Stimulated activated CD4-positive, alpha-beta T cell treated with anti-CD3 and anti-CD28 coated beads, Interleukin-12 subunit alpha, Interleukin-12 subunit beta, amount 100 ng/mL, for 48 hours (primary cell): ENCODE measurements at regions not wholly inside any gene's neighbourhood (a gene's known extent, or its start where the extent isn't known, plus 50 kb on each side); places are given as distances from the start of the nearest gene placed in this dataset.

Source experiments
- DNase-seq, 3 donors: peaks; one replicate each; pipeline ENCODE4 v3.0.0-alpha.2; 2020; ENCODE audit warnings: low read depth in 2 of 3, low spot score in 1 of 3

DNA sequence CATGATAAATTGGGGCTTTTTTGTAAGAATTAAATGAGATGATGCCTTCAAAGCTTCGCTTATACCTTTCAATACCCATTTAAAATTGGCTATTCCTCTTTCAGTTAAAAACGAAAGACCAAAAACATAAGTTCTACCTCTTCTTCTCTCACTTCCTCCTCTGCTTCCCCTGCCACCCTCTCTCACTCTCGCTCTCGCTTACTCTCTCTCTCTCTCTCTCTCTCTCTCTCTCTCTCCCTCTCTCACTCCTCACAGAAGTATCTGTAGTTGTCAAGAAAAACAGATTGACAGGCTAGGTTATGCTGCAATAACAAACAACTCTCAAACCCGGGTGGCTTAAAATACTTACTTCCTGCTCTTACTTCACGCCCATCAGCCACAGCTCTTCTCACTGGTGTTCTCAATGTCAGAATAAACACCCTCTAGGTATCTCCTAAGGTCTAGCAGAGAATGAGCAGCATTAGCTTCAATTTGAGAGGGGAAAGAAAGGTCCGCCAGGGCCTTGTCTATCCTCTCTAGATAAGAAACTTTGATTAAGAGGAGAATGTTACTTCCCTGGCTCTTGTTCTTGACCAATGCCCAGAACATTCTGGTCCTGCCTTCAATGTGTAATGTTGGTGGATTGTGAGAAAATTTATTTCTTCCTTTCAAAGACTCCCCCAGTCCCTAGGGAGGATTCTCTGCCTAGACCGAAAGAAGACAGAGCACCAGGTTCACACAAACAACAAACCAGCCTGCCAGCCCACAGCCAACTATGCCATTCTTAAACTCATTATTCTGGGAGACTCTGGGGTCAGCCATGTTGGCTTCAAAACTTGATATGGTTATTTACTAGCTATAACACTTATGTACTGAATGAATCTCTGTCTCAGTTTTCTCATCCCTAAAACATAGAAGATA is 1028.7 kb downstream of the XPNPEP1 start:
- DNase-seq: no peak

DNA sequence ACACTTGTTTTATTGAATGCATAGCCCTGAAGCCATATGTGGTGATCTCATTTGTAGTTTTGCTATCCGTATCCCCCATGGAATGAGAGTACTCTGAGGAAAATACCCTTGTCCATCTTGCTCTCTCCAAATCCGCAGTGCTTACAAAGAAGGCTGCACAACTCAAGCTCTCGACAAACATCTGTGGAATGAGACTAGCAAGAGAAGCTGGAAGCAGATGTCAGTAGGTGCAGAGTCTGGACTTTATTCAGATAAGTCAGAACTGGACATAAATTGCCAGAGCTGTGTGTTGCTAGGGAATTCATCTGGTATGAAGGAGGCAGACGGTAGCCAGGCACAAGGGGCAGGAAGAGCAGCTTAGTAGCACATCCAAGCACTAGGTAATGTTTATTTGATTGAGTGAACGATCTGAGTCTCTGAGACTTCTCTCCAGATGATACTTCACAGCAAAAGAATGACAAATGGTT is 1046.2 kb downstream of the XPNPEP1 start:
- DNase-seq: no peak

DNA sequence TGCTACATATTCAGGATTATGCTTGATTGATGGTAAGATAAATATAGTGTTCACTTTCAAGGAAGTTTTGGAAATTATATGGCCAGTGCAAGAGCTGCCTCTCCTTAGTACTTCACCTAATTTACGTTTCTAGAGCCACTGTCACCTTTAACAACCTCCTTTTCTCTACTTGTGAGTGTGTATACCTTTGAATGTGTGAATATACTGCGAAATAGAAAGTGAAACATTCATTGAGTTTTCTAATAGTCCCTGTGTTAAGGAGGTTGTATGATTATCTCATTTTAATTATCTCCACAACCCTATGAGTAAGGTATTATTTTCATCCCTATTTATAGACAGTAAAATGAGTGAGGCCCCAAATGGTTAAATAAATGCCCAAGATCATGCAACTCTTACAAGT is 1050.5 kb downstream of the XPNPEP1 start:
- no peak for DNase-seq

GRCh38 chr10:108868881-108869280 is 1054.4 kb downstream of the XPNPEP1 start:
- no peak for DNase-seq

- no peak for DNase-seq
These were observed 1060.5 kb downstream of the XPNPEP1 start for GRCh38 chr10:108862676-108863350.

GRCh38 chr10:108861181-108861754 is 1062.0 kb downstream of the XPNPEP1 start:
- DNase-seq: no peak

- DNase-seq: no peak
These were observed 1071.1 kb downstream of the XPNPEP1 start for GRCh38 chr10:108852211-108852610.

GRCh38 chr10:108850138-108850854 is 1073.0 kb downstream of the XPNPEP1 start:
- DNase-seq: no peak

GRCh38 chr10:108849688-108850087 is 1073.6 kb downstream of the XPNPEP1 start:
- DNase-seq: no peak

GRCh38 chr10:108849186-108849585 is 1074.1 kb downstream of the XPNPEP1 start:
- no peak for DNase-seq

DNA sequence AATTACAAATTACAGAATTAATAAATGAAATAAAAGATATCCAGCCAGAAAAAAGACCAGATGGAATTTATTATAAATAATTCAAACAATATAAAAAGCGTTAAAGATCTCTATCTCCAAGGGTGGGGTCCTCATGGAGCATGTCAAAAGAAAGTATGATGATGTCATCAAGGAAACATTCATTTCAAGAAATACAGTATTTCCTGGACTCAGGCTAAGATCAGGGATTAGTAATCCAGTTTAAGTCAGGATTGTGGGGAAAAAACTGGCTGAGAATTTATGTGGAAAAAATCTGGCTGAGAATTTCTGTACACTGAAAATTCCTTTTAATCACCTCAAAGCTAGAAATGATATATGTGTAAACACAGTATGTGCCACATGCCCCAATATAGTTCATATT is 1075.3 kb downstream of the XPNPEP1 start:
- no peak for DNase-seq

DNA sequence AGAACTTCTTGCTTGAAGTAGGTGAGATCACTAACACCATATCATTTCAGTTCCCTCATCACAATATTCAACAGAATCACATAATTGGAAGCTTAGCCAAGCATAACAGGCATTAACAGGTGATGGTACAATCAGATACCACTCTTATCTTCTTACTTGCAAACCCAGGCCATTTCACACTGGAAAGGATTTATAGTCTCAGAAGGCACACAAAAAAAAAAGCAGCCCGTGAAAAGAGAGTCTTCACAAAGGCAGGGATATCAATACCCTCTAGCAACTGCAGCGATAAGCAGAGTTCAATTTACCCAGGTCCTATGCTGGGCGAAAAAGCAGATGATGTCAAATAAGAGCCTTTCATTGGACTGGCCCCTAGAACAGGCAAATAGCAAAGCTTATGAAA is 1082.4 kb downstream of the XPNPEP1 start:
- no peak for DNase-seq

- DNase-seq: no peak
These were observed 1086.9 kb downstream of the XPNPEP1 start for GRCh38 chr10:108836362-108836761.

- DNase-seq: no peak
These were observed 1101.3 kb downstream of the XPNPEP1 start for GRCh38 chr10:108822026-108822425.

GRCh38 chr10:108819302-108819701 is 1104.0 kb downstream of the XPNPEP1 start:
- no peak for DNase-seq

DNA sequence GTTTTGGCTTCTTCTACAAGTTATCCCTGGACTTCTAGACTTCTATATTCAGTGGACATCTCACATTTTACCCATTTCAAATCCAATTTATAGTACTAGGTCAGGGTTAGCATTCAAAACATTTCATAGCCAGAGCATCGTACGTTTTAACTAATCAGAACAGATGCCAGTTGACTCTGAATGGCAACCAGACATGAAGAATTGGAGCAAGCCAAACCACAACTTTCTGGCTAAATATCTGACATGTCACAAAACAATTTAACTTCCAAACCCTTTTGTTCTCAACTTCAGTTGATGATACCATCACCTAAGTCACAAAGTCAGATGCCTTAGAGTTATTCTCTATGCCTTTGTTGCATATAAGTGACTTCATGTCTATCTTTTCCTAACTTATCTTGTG is 1105.7 kb downstream of the XPNPEP1 start:
- no peak for DNase-seq

- DNase-seq: no peak
These were observed 1106.2 kb downstream of the XPNPEP1 start for GRCh38 chr10:108817135-108817534.

- no peak for DNase-seq
These were observed 1110.4 kb downstream of the XPNPEP1 start for GRCh38 chr10:108812906-108813305.

- DNase-seq: no peak
These were observed 1111.0 kb downstream of the XPNPEP1 start for GRCh38 chr10:108812296-108812695.

DNA sequence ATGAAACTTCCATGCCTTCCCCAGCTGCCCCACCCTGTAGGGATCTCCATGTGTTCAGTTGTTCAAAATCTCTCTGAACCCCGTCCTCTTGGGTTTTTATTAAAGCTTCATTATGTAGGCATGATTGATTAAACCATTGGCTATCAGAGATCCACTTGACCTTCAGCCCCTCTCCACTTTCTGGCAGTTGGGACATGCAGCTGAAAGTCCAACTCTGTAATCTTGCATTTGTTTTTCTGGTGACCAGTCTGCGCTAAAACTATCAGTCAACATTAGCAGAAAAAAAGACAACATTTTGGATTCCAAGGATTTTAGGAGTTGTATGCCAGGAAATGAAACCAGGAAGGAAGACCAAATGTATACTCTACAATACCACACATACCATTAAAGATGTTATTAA is 1115.1 kb downstream of the XPNPEP1 start:
- DNase-seq: no peak

GRCh38 chr10:108801775-108802517 is 1121.4 kb downstream of the XPNPEP1 start:
- DNase-seq: no peak
